ENCODE measurements at regions not wholly inside any gene's neighbourhood (a gene's known extent, or its start where the extent isn't known, plus 50 kb on each side); places are given as distances from the start of the nearest gene placed in this dataset.

DNA sequence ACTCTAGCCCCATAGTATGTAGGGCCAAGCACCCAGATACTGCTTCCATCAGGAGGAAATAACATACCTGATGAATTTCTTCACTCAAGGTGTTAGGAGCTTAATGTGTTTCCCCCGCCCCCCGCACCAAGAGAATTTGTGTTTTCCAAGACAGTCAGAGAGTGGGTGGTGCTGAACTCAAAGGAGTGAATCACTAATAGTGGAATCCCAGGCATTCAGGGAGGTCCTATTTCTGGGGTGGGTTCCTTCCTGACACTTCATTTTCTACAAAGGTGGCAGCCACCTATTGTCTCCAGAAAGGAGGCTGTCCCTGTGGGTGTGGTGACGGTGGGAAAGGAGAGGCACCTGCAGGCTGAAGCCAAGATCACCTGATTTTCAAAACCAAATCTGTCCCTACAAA lies 50.8 kb upstream of the ELF5 start:
- no peak for DNase-seq (ENCODE audit: low read depth in 2 of 2)

DNA sequence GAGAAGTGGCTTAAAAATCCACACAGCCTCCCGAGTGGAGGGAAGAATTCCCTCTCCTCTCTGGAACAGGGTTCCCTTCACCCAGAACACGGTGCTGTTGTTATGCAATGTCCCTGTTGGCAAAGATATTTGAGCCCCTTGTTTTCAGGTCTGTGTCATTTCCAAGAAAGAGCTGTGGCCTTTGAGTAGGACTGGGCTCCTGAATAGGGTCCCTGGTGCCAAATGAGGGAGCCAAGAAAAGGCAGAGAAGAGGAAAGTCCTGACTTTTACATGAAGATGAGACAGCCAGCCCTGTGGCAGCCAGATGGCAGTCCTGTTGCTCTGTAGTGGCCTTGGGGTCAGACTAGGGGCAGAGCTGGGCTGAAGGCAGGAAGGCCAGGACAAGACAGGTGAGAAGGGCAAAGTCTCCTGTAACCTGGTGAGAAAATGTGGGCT lies 51.2 kb upstream of the ELF5 start:
- DNase-seq (ENCODE audit: low read depth in 2 of 2), result no peak

DNA sequence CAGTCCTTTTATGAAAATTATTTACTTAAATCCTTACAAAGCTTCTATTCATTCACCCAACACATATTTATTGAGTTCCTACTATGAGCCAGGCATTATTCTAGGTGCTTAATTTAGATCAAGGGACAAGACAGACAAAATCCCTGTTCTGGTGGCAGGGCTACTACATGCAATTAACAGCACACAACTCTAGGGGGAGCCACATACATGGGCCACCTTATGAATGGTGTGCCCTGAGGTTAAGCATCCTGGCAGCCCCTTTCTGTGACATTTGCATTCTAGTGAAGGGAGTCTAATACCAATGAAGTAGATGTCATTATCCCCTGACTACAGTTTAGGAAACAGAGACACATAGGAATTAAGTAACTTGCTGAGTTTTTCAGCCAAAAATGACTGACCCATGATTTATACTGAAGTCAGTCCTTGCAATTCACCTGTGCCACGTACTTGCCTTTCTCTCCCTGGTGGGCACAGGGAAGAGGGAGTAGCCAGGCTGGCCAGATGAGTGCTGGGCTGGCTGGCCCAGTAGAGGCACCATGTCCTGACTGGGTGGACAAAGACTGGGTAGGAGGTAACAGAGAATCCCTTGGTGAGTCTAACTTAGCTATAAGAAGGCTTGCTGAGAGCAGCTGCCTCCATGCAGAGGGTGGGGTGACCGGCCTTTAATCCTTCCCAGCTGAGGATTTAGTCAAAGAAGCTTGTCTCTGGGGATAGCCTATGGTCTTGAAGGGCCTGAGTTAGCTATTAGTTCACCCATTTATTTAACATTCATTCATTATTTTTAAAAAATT lies 52.0 kb upstream of the ELF5 start:
- DNase-seq (ENCODE audit: low read depth in 2 of 2), result peak in 1 of 2 donors; percentile 7

DNA sequence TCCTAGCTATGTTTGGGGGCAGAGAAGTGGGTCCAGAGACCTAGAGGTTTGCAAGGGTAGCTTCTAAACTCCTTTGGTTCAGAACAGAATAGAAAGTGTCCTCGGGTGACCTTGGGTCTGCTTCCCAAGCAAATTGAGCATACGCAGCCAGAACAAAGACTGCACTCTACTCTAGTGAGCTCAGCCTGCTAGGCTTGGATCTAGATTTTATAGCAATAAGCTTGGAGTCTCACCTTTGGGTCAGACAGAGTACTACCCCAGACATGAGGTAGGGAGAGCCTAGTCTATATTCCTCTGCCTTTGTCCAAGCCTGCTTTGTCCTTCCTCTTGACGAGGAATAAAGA lies 52.6 kb upstream of the ELF5 start:
- no peak for DNase-seq (ENCODE audit: low read depth in 2 of 2)

DNA sequence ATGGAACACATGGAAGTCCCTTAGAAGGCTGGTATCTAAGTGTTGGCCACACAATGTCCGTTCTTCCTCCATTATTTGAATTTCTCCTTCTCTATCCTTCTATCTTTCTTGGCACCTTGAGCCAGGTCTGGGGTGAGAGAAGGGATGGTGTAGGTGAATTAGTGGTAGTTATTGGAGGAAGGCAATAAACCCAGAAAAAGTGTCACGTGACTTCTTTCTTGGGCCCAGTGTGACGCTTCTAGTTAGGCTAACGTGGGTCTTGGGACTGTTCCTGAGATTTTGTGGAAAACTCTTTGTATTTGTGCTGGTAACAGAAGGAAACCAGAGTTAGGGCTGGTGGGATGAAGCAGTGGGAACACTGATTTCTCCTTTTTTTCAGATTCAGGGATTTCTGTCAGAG lies 53.1 kb upstream of the ELF5 start:
- DNase-seq (ENCODE audit: low read depth in 2 of 2), result no peak

DNA sequence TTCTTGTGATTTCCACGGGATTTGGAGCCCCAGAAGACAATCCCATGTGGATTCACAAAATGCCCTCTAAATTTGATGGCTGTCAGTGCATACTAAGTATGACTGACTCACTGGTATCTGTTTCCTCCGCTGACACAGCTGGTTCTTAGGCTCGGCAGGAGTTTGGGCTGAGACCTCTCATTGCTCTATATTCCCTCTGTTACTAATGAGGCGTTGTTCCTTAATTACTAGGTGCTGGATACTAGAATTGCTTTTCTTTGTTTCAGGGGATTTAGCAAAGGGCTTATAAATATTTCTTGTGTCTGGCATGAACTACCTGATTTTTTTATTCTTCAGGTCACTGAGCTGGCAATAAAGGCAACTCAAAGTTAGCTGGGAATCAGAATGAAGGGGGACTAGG lies 53.2 kb upstream of the EHF start:
- DNase-seq (ENCODE audit: low read depth in 2 of 2), result no peak

DNA sequence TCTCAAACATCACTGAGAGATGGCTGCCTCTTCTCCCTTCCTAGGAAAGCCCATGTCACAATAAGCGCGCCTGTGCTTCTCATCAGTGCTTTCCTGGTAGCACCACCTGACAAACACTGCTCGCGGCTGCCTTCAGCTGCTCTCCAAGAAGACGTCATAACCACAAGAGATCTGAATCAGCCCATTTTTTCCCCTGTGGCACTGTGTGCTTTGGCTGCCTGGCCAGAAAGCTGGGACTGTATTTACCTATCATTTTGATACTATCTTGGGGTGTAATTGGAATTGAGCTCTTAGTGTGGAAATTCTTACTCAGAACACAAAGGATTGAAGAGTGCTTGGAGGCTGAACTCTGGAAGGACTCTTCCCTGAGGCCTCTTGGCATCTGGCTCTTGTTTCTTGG lies 50.3 kb upstream of the EHF start:
- DNase-seq (ENCODE audit: low read depth in 2 of 2), result no peak

All from dermis microvascular lymphatic vessel endothelial cell (primary cell).